ENCODE measurements at regions not wholly inside any gene's neighbourhood (a gene's known extent, or its start where the extent isn't known, plus 50 kb on each side); places are given as distances from the start of the nearest gene placed in this dataset.

GRCh38 chr4:123497340-123497739, 100.7 kb downstream of the SPRY1 start:
- TF ChIP-seq CTCF (conservative IDR thresholded peaks at IDR 0.05) (no peak), ZFX (IDR thresholded peaks at IDR 0.05) (no peak)
